ENCODE measurements at regions not wholly inside any gene's neighbourhood (a gene's known extent, or its start where the extent isn't known, plus 50 kb on each side); places are given as distances from the start of the nearest gene placed in this dataset.

DNA sequence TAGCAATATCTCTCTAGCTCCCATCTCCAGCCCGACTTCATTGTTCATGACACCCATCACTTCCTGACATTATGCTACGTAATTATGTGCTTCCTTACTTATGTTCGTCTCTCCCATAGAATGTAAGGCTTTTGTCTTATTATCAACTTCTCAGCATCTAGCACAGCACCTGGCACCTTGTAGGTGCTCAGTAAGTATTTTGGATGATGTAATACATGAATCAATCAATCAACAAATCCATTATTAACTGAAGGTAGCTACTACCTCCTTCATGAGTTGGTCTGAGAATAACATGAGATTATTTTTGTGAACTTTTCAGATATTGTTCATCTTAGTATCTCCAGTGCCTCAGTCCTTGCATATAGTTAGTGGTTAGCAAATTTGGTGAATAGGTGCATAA lies 109.3 kb downstream of the EN1 start:
- no peak for DNase-seq

GRCh38 chr2:118737684-118738083 lies 109.8 kb downstream of the EN1 start:
- DNase-seq, result no peak

DNA sequence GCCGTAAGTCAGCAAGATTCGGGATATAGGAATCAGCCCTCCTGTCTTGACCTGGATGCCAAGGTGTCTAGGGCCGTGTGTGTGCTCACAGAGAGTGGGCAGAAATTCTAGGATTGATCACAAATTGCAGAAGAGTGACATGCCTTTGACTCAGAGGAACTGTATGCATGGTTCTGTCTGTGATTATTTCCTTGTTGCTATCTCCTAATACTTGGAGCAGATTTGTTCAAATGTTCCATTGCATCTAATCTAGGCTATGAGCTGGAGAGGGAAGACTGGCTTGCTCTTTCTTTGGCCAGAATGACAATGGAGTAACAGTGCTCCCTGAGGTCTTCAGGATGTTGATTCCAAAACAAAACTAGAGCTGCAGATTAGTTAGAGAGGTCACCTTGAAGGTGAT lies 115.0 kb downstream of the EN1 start:
- DNase-seq, result no peak

DNA sequence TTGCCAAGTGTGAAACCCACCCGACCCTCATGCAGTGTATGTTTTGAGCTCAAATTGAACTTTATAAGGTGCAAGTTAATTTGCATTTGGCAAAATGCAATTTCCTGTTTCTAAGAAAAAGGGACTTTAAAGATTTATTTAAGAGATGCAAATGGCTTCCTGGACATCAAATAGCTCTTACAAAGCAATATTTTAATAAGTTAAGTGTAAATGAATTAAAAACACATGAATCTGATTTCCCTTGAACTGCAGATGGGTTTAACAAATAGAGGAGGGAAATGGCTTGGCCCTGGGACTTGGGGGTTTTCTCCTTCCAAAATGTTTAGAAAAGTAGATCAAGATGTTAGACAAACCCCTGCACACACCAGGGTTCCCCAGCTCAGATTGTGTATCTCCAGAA lies 116.0 kb downstream of the EN1 start:
- no peak for DNase-seq

DNA sequence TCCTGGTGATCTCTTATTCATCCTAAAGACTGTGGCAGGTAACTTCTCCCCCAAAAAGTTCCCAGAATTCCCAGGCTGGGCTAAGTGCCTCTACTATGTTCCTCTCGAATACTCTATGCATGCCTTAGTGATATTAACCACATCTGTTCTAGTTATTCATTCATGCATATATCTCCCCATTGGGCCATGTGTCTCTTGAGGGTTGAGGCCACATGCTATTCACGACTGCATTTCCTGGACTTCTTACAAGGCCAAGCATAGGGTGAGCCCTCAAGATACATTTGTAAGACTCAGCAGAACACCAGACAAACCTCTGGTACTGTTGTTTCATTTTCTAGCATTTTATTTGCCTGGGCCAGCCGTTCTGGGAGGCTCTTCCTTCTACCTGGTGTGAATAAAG lies 117.0 kb downstream of the EN1 start:
- DNase-seq, result no peak

- no peak for DNase-seq
Observed at GRCh38 chr2:118729760-118730159, 117.7 kb downstream of the EN1 start.

- no peak for DNase-seq
Observed at GRCh38 chr2:118728984-118729383, 118.5 kb downstream of the EN1 start.

- no peak for DNase-seq
Observed at GRCh38 chr2:118726821-118727220, 120.6 kb downstream of the EN1 start.

GRCh38 chr2:118723394-118723793 lies 124.1 kb downstream of the EN1 start:
- DNase-seq, result no peak

DNA sequence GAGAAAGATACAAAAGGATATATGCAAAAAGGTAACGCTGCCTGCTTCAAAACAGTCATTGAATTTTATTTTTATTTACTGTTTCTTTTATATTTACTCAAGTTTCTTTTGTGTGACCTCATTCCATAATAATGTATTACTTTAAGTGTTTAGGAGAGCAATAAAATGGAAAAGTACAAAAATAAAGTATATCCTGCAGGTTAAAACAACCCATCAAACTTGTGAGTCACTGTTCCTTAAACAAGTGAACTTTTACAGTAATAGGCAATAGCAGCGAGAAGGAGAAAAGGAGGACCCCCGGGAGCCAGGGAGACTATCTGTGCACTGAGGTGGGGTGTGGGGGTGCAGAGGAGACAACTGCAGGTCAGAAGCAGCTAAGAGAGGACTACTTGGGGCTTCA lies 124.5 kb downstream of the EN1 start:
- DNase-seq, result no peak

DNA sequence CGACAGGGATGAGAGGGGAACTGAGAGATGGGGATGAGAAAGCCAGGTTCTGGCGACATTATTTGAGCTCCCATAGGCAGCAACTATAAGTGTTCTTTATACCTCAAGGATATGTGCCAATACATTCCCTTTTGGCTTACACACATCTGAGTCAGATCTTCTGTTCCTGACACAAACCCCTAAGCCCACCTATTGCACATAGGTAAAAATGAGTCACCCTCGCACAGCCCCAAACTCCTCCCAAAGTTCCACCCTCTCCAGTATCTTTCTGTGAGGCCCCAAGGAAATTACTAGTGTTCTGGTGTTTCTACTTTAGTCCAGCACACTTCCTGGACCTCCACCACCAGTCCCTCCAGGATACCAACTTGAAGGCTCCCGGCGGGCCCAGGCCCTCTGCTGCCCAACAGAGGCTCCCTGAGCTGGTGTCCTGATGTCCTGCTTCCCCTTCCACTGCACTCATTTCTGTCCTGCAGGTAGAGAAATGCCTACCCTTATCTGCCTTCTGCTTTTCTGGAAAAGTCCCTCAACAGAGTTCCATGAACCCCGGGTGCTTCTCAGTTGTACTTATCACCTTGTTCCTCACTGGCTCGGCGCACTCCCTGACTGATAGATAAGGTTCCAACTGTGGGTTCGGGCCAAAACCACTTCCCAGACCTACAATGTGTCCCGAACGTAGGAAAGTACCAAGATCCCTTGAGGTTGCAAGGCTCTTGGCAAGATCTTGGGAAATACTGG lies 125.5 kb downstream of the EN1 start:
- DNase-seq, result no peak

DNA sequence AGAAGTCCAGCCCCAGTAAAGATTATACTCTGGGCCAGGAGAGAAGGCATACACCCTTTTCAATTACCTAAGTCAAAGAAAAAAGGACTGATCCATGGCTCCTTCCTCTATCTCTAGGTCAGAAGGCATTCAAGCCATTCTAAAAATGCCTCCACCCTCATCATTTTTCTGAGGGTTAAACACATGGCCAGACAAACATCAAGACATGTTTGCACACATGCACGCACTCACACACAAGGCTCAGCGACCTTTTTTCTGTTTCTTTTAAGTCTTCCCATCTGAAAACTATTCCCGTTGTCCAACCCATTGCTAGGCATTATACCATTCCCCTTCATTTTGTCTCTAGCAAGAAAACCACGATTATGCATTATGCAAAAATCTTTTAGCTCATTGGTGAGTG lies 126.6 kb downstream of the EN1 start:
- DNase-seq, result no peak

DNA sequence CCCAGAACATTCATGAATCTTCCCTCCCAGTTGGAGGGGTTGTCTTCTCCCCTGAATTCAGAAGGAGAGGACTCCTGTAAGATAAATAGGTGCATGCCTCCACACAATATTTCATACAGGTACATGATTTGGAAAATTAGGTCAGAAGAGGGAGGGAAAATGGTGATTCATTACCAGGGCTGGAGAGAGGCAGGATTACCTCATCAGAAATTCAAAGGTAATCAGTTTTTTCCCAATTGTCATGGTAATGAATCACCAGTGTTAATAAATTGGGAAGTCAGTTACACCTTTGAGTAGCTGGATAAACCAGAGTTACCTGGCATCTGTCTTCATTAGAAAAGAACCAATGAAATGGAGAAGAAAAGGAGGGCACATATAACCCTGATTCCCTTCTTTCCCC lies 128.5 kb downstream of the EN1 start:
- no peak for DNase-seq

DNA sequence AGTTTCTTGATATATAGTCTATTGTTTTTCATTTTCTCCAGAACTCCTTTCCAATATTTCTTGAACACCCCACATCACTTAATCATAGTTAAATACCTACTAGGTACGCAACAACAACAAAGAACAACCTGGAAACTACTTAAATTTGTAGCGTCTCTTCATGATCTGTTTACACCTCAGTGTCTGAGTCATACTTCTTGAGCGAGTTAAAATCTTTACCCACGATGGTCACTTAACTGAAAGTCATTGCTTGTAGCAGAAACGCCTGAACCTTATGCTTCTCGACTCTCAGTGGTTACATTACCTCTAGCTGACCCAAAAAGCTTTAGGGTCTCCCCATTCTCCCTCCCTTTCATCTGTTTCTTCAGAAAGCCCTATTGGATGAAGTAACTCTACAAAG lies 131.3 kb downstream of the EN1 start:
- no peak for DNase-seq

DNA sequence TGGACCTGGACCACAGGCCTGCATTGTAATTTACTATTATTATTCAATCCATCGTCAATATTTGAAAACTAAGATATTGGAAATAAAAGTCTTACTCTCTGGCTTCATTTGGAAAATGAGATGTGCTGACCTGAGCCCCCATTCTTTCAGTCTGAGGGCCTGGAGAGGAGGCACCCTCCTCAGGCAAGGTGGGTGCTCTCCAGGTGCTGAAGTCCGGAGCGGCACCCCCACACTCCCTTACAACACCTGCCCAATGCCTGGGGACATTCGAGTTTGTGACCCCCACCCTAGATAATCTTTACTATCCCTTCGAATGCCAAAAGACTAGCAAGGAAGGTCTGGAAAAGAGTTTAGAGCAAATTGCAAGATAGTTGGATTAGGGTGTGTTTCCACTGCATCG lies 133.3 kb downstream of the EN1 start:
- DNase-seq, result no peak

- DNase-seq, result no peak
Observed at GRCh38 chr2:118711603-118712002, 135.8 kb downstream of the EN1 start.

GRCh38 chr2:118710481-118710880 lies 137.0 kb downstream of the EN1 start:
- DNase-seq, result no peak

GRCh38 chr2:118709786-118710185 lies 137.7 kb downstream of the EN1 start:
- no peak for DNase-seq

DNA sequence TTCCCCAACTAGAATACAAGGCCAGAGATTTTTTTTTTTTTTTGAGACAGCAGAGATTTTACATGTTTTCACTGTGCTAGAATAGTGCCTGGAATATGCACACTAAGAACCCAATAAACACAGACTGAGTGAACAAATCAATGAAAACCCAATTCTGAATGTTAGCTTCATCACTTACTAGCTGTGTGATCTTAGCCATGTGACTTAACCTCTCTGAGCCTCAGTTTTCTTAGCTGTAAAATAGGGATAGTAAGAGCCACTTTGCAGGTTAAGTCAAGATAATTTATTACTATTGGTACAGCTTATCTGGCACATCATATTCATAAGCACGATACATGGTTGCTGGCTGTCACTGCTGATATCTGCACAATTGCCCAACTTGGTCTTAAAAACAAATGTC lies 140.6 kb downstream of the EN1 start:
- DNase-seq, result no peak

DNA sequence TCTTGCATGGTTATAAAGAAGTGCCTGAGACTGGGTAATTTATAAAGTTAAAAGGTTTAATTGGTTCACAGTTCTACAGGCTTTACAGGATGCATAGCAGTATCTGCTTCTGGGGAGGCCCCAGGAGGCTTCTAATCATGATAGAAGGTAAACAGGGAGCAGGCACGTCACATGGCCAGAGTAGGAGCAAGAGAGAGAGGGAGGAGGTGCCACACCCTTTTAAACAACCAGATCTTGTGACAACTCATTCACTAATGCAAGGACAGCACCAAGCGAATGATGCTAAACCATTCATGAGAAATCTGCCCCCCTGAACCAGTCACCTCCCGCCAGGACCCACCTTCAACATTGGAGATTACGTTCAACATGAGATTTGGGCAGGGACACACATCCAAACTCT lies 141.1 kb downstream of the EN1 start:
- no peak for DNase-seq

GRCh38 chr2:118705032-118705431 lies 142.4 kb downstream of the EN1 start:
- no peak for DNase-seq

DNA sequence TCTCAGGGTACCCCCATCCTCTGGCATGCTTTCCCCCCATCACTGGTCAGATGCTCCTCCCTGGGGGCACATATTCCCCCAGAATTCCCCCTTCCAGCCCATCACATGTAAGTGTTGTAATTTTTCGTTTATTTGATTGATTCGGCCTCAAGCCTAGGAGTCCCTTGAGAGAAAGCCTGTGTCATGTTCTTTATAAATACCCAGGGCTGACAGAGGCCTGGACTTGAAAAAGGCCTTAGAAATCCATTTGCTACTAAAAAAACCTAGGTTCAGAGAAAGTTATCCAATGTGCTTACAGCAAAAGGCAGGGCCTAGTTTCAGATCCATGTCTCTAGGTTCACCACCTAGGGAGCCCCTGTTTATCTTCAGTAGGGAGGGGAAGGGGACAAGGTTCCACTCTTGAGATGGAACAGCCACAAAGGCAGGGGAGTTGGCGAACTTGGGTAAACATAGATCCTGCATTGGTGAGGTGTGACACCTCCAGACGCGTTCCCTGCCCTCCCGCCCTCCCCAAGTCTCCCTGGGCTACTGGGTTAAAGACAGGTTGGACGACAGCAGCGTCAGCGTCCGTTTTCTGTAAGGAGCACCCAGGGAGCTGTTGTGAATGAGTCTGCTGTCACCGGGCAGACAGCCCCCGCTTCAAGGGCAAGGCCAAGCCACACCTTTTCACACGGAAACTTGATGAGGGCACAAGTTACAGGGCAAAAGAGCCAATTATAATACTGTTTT lies 147.8 kb downstream of the EN1 start:
- no peak for DNase-seq

DNA sequence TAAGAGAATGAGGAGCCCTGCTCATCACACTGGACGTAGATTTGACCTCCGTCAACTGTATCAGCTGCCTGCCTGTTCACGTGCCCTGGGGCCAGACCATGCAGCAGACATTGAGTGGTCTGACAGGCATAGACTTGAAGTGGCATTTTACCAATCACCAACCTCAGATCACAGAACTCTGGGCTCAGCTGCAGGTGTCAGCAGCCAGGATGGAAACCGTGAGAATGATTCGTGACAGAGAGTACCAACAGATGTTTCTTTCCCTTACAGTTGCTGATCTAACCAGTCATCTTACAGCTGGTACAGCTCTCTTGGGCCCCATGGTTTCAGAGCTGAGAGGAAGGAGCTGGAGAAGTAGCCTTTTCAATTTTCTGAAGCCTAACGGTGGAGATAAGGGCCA lies 148.9 kb downstream of the EN1 start:
- no peak for DNase-seq

GRCh38 chr2:118697781-118698180 lies 149.7 kb downstream of the EN1 start:
- DNase-seq, result no peak
